Endothelial cell of umbilical vein (primary cell): ENCODE measurements at regions not wholly inside any gene's neighbourhood (a gene's known extent, or its start where the extent isn't known, plus 50 kb on each side); places are given as distances from the start of the nearest gene placed in this dataset.

Source experiments
- EZH2 ChIP-seq: IDR thresholded peaks from 2 replicates; pipeline ENCODE4 v1.6.1; 2012; ENCODE audit warnings: borderline replicate concordance, low read depth, mild to moderate bottlenecking, moderate library complexity, low read length, inconsistent platforms; ENCODE audit not compliant: severe bottlenecking
- FOS ChIP-seq: IDR thresholded peaks from 2 replicates; pipeline ENCODE4 v1.6.1; 2011; ENCODE audit warnings: mild to moderate bottlenecking, low read length, moderate library complexity, borderline replicate concordance; ENCODE audit not compliant: insufficient read depth
- GATA2 ChIP-seq: IDR thresholded peaks from 2 replicates; pipeline ENCODE4 v1.7.0; 2011; ENCODE audit warnings: low read depth, mild to moderate bottlenecking, moderate library complexity, mixed read lengths, low read length; ENCODE audit not compliant: insufficient read length, insufficient read depth
- JUN ChIP-seq: IDR thresholded peaks from 2 replicates; pipeline ENCODE4 v1.6.1; 2011; ENCODE audit warnings: borderline replicate concordance, low read depth; ENCODE audit not compliant: insufficient read length, insufficient read depth
- MYC ChIP-seq: IDR thresholded peaks from one replicate; pipeline ENCODE4 v1.6.1; 2011; ENCODE audit warnings: mild to moderate bottlenecking, low read depth, low read length
- POLR2A ChIP-seq: IDR thresholded peaks from 2 replicates; pipeline ENCODE4 v1.6.1; 2012; ENCODE audit warnings: low read depth, mild to moderate bottlenecking, control low read depth, low read length
- POLR2AphosphoS5 ChIP-seq: IDR thresholded peaks from 2 replicates; pipeline ENCODE4 v1.6.1; 2012; ENCODE audit warnings: low read depth, mild to moderate bottlenecking, control low read depth, low read length, moderate library complexity; ENCODE audit not compliant: insufficient read depth
- TF ChIP-seq, protein P1 (sequence below), 2 donors: IDR thresholded peaks; 1 replicate in 1 of 2; 2 replicates in 1 of 2; pipeline ENCODE4 v1.5.1; 2011; ENCODE audit warnings: low read length in 2 of 2, mild to moderate bottlenecking in 2 of 2, moderate library complexity in 2 of 2, control low read depth in 1 of 2, inconsistent platforms in 1 of 2, low read depth in 1 of 2; ENCODE audit not compliant: insufficient read depth in 1 of 2; ENCODE audit errors: extremely low read depth in 1 of 2
- TF ChIP-seq, protein P2 (sequence below): IDR thresholded peaks from 2 replicates; pipeline ENCODE4 v1.6.1; 2011; ENCODE audit not compliant: insufficient read depth, insufficient read length

DNA sequence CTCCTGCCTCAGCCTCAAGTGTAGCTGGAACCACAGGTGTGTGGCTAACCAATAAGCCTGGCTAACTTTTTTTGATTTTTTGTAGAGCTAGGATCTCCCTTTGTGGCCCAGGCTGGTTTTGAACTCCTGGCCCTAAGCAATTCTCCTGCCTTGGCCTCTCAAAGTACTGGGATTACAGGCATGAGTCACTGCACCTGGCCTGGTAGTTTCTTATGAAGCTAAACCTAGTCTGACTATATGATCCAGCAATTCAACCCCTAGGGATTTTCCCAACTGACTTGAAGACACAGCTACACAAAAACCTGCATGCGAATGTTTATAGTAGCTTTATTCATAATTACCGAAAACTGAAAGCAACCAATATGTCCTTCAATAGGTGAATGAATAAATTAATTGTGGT lies 176.2 kb upstream of the IRX3 start:
- no peak for TF ChIP-seq POLR2AphosphoS5
- TF ChIP-seq, protein P1, sequence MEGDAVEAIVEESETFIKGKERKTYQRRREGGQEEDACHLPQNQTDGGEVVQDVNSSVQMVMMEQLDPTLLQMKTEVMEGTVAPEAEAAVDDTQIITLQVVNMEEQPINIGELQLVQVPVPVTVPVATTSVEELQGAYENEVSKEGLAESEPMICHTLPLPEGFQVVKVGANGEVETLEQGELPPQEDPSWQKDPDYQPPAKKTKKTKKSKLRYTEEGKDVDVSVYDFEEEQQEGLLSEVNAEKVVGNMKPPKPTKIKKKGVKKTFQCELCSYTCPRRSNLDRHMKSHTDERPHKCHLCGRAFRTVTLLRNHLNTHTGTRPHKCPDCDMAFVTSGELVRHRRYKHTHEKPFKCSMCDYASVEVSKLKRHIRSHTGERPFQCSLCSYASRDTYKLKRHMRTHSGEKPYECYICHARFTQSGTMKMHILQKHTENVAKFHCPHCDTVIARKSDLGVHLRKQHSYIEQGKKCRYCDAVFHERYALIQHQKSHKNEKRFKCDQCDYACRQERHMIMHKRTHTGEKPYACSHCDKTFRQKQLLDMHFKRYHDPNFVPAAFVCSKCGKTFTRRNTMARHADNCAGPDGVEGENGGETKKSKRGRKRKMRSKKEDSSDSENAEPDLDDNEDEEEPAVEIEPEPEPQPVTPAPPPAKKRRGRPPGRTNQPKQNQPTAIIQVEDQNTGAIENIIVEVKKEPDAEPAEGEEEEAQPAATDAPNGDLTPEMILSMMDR (IDR thresholded peaks at IDR 0.05; ENCODE audit: extremely low read depth in 1 of 2, insufficient read depth in 1 of 2, low read depth in 1 of 2, low read length in 2 of 2), result no peak
- no peak for TF ChIP-seq MYC
- no peak for TF ChIP-seq EZH2
- no peak for TF ChIP-seq POLR2A
- TF ChIP-seq, protein P2, sequence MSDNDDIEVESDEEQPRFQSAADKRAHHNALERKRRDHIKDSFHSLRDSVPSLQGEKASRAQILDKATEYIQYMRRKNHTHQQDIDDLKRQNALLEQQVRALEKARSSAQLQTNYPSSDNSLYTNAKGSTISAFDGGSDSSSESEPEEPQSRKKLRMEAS, result no peak
- TF ChIP-seq JUN, result no peak
- TF ChIP-seq GATA2, result no peak
- no peak for TF ChIP-seq FOS
